Hematopoietic multipotent progenitor cell (in vitro differentiated cells): ENCODE measurements at regions not wholly inside any gene's neighbourhood (a gene's known extent, or its start where the extent isn't known, plus 50 kb on each side); places are given as distances from the start of the nearest gene placed in this dataset.

Experiments used
- DNase-seq, 3 donors: peaks; one replicate each; pipeline ENCODE4 v3.0.0-alpha.2; 2011 to 2015; ENCODE audit warnings: low read depth in 2 of 3, low spot score in 2 of 3

GRCh38 chr5:124648902-124649467 lies 97.5 kb downstream of the ZNF608 start:
- no peak for DNase-seq

- no peak for DNase-seq
These were observed 99.1 kb downstream of the ZNF608 start for GRCh38 chr5:124647352-124647751.

- no peak for DNase-seq
These were observed 101.0 kb downstream of the ZNF608 start for GRCh38 chr5:124645396-124645795.

- DNase-seq = no peak
These were observed 101.9 kb downstream of the ZNF608 start for GRCh38 chr5:124644582-124644981.

GRCh38 chr5:124644138-124644537 lies 102.3 kb downstream of the ZNF608 start:
- no peak for DNase-seq

- DNase-seq = no peak
These were observed 103.1 kb downstream of the ZNF608 start for GRCh38 chr5:124643336-124643735.

GRCh38 chr5:124642151-124642550 lies 104.3 kb downstream of the ZNF608 start:
- DNase-seq = no peak

GRCh38 chr5:124641154-124641792 lies 105.2 kb downstream of the ZNF608 start:
- DNase-seq = no peak

- no peak for DNase-seq
These were observed 107.3 kb downstream of the ZNF608 start for GRCh38 chr5:124639095-124639665.

GRCh38 chr5:124637011-124637410 lies 109.4 kb downstream of the ZNF608 start:
- no peak for DNase-seq

- no peak for DNase-seq
These were observed 111.6 kb downstream of the ZNF608 start for GRCh38 chr5:124634741-124635323.

GRCh38 chr5:124634228-124634739 lies 112.2 kb downstream of the ZNF608 start:
- DNase-seq = no peak

GRCh38 chr5:124633209-124633608 lies 113.2 kb downstream of the ZNF608 start:
- no peak for DNase-seq

- DNase-seq = no peak
These were observed 114.4 kb downstream of the ZNF608 start for GRCh38 chr5:124631874-124632550.

- no peak for DNase-seq
These were observed 115.4 kb downstream of the ZNF608 start for GRCh38 chr5:124630767-124631704.

- no peak for DNase-seq
These were observed 117.5 kb downstream of the ZNF608 start for GRCh38 chr5:124628721-124629596.

- peak in 1 of 3 donors; percentile 33 for DNase-seq
These were observed 118.4 kb downstream of the ZNF608 start for GRCh38 chr5:124627815-124628595.

GRCh38 chr5:124626053-124626452 lies 120.4 kb downstream of the ZNF608 start:
- DNase-seq = no peak
